ENCODE measurements at regions not wholly inside any gene's neighbourhood (a gene's known extent, or its start where the extent isn't known, plus 50 kb on each side); places are given as distances from the start of the nearest gene placed in this dataset.

DNA sequence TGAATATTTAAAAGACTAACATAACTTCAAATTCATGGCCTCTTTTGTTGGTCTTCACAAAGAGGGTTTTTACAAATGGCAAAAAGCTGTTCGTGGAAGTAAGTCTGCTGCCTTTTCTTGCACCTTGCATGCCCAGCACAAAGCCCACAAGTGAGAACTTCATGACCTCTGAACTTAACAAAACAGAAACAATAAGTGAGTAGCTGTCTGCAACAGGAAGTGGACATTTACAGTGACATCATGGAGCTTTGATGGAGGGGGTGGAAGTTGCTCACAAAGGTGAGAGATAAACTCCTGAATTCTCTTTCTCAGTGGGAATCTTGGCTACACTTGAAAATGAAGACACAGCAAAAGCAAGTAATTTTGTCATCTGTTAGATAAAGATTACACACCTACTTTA, 303.3 kb upstream of the DEPDC1 start:
- TF ChIP-seq, protein P1, sequence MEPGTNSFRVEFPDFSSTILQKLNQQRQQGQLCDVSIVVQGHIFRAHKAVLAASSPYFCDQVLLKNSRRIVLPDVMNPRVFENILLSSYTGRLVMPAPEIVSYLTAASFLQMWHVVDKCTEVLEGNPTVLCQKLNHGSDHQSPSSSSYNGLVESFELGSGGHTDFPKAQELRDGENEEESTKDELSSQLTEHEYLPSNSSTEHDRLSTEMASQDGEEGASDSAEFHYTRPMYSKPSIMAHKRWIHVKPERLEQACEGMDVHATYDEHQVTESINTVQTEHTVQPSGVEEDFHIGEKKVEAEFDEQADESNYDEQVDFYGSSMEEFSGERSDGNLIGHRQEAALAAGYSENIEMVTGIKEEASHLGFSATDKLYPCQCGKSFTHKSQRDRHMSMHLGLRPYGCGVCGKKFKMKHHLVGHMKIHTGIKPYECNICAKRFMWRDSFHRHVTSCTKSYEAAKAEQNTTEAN (CRISPR knock-in tag; IDR thresholded peaks at IDR 0.05), result no peak
- TF ChIP-seq, protein P2, sequence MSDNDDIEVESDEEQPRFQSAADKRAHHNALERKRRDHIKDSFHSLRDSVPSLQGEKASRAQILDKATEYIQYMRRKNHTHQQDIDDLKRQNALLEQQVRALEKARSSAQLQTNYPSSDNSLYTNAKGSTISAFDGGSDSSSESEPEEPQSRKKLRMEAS (CRISPR knock-in tag; IDR thresholded peaks at IDR 0.05), result no peak
- no peak for TF ChIP-seq CREB1 (CRISPR knock-in tag; IDR thresholded peaks at IDR 0.05)
- TF ChIP-seq, protein P3, sequence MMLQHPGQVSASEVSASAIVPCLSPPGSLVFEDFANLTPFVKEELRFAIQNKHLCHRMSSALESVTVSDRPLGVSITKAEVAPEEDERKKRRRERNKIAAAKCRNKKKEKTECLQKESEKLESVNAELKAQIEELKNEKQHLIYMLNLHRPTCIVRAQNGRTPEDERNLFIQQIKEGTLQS (CRISPR knock-in tag; conservative IDR thresholded peaks at IDR 0.05), result no peak
- TF ChIP-seq AR (CRISPR knock-in tag; IDR thresholded peaks at IDR 0.05), result no peak
- TF ChIP-seq, protein P4, sequence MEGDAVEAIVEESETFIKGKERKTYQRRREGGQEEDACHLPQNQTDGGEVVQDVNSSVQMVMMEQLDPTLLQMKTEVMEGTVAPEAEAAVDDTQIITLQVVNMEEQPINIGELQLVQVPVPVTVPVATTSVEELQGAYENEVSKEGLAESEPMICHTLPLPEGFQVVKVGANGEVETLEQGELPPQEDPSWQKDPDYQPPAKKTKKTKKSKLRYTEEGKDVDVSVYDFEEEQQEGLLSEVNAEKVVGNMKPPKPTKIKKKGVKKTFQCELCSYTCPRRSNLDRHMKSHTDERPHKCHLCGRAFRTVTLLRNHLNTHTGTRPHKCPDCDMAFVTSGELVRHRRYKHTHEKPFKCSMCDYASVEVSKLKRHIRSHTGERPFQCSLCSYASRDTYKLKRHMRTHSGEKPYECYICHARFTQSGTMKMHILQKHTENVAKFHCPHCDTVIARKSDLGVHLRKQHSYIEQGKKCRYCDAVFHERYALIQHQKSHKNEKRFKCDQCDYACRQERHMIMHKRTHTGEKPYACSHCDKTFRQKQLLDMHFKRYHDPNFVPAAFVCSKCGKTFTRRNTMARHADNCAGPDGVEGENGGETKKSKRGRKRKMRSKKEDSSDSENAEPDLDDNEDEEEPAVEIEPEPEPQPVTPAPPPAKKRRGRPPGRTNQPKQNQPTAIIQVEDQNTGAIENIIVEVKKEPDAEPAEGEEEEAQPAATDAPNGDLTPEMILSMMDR (IDR thresholded peaks at IDR 0.05), result no peak
- TF ChIP-seq, protein P5, sequence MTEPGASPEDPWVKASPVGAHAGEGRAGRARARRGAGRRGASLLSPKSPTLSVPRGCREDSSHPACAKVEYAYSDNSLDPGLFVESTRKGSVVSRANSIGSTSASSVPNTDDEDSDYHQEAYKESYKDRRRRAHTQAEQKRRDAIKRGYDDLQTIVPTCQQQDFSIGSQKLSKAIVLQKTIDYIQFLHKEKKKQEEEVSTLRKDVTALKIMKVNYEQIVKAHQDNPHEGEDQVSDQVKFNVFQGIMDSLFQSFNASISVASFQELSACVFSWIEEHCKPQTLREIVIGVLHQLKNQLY (CRISPR knock-in tag; IDR thresholded peaks at IDR 0.05), result no peak
- TF ChIP-seq, protein P6, sequence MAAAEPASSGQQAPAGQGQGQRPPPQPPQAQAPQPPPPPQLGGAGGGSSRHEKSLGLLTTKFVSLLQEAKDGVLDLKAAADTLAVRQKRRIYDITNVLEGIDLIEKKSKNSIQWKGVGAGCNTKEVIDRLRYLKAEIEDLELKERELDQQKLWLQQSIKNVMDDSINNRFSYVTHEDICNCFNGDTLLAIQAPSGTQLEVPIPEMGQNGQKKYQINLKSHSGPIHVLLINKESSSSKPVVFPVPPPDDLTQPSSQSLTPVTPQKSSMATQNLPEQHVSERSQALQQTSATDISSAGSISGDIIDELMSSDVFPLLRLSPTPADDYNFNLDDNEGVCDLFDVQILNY (CRISPR knock-in tag; IDR thresholded peaks at IDR 0.05), result no peak
- no peak for TF ChIP-seq ZNF138 (CRISPR knock-in tag; conservative IDR thresholded peaks at IDR 0.05)
- no peak for TF ChIP-seq PRRX2 (CRISPR knock-in tag; IDR thresholded peaks at IDR 0.05)

Data from WTC11 (cell line).